Pancreas (tissue), 10 donors: ENCODE measurements at regions not wholly inside any gene's neighbourhood (a gene's known extent, or its start where the extent isn't known, plus 50 kb on each side); places are given as distances from the start of the nearest gene placed in this dataset.

Experiments
- ATAC-seq, 4 donors: fragments of 200-7000 bp; cut with Tn5 transposase; one replicate each; pipeline versions ENCODE4 v1.8.0 to v1.9.1; 2020; ENCODE audit warnings: mild to moderate bottlenecking in 4 of 4, moderate library complexity in 4 of 4
- DNase-seq, 6 donors: peaks; one replicate each; pipeline ENCODE4 v3.0.0-alpha.2; 2020
- FAIRE-seq: peaks from 2 replicates; lab custom pipeline; 2012; peaks lifted over from hg19 to GRCh38; lab: Jason Lieb, UNC
- H3K27ac ChIP-seq, 4 donors: fragments of 200-600 bp; sonication (generic); 1 replicate in 3 of 4; 2 replicates in 1 of 4; pipeline versions ENCODE4 v1.5.0 to v1.8.0; 2020
- H3K27me3 ChIP-seq, 4 donors: fragments of 200-600 bp; one replicate each; pipeline ENCODE4 v1.8.0; 2021
- H3K36me3 ChIP-seq, 3 donors: fragments of 200-600 bp; sonication (generic) in 1 of 3; one replicate each; pipeline versions ENCODE4 v1.5.0 to v1.8.0; 2020 to 2021
- H3K4me1 ChIP-seq, 3 donors: fragments of 200-600 bp; one replicate each; pipeline ENCODE4 v1.8.0; 2021
- H3K4me3 ChIP-seq, 4 donors: fragments of 200-600 bp; sonication (generic) in 2 of 4; one replicate each; pipeline versions ENCODE4 v1.5.0 to v1.8.0; 2020 to 2021
- H3K9me3 ChIP-seq, 4 donors: fragments of 200-600 bp; one replicate each; pipeline ENCODE4 v1.8.0; 2021
- CTCF ChIP-seq, 4 donors: fragments of 200-600 bp; sonication (generic) in 3 of 4; IDR thresholded peaks; one replicate each; pipeline versions ENCODE4 v1.5.0 to v1.8.0; 2021; ENCODE audit warnings: antibody characterized with exemption in 4 of 4
- WGBS, 2 donors: extraction: QIAGEN DNeasy Blood & Tissue Kit; methylation state at CpG; one replicate each; pipeline ENCODE4 v1.1.7; 2013; 5-methylcytosine and 5-hydroxymethylcytosine counted together
- intact Hi-C, 3 donors: fragments of 100-400 bp; cut with DNase I; formaldehyde crosslinking; loops; one replicate each; pipeline versions ENCODE4 v1.11.1 to v1.14.2; 2022
- donor health status: healthy with polysubstance abuse.
- donor health status: DM: no; HTN: no; CAD: no; lungs with moderate emphysema.
- donor health status: DM: no; HTN: no; CAD: no.
- donor health status: control.
- donor health status: control.
- donor health status: Bipolar disorder and iron deficiency.
- donor health status: DM: yes; HTN: yes; CAD: no.
- donor health status: DM: no; HTN: no; CAD: no.
- donor health status: DM: no; HTN: no; CAD: no.
- donor health status: DM: yes; HTN: yes; CAD: no.

- intact Hi-C loops, result no loop called here
- no peaks in the 10 kb centered on the region for H3K9me3 ChIP-seq
- no peak overlapping the region for H3K27ac ChIP-seq
- no peak for FAIRE-seq
- no peak for TF ChIP-seq CTCF (IDR thresholded peaks at IDR 0.05)
- no peak for DNase-seq
- H3K36me3 ChIP-seq, result no peaks in the 10 kb centered on the region
- WGBS, 2 donors, result 45 to 55% methylated on average over 4 of the region's 4 CpGs
- no peak overlapping the region for H3K4me3 ChIP-seq
- no peaks in the 10 kb centered on the region for H3K4me1 ChIP-seq
- no peaks in the 10 kb centered on the region for H3K27me3 ChIP-seq
- no peak for ATAC-seq
These were observed 209.5 kb downstream of the ZIC1 start for GRCh38 chr3:147618691-147619090.

GRCh38 chr3:147619921-147620560 lies 210.9 kb downstream of the ZIC1 start:
- H3K27me3 ChIP-seq, result no peaks in the 10 kb centered on the region
- FAIRE-seq, result no peak

GRCh38 chr3:147620906-147621305 lies 211.7 kb downstream of the ZIC1 start:
- FAIRE-seq (no peak), ATAC-seq (no peak), DNase-seq (no peak)
- Histone ChIP-seq H3K36me3 (no peaks in the 10 kb centered on the region), H3K27me3 (no peaks in the 10 kb centered on the region), H3K4me3 (no peak overlapping the region), H3K27ac (no peak overlapping the region), H3K9me3 (no peaks in the 10 kb centered on the region), H3K4me1 (no peaks in the 10 kb centered on the region)
- TF ChIP-seq CTCF (IDR thresholded peaks at IDR 0.05), result no peak
- intact Hi-C loops, result no loop called here

More at GRCh38 chr3:147619921-147620560, 210.9 kb downstream of the ZIC1 start:
- no peaks in the 10 kb centered on the region for H3K9me3 ChIP-seq
- TF ChIP-seq CTCF (IDR thresholded peaks at IDR 0.05), result no peak
- WGBS, 2 donors, result 33 to 49% methylated on average over 3 of the region's 3 CpGs
- H3K4me3 ChIP-seq, result no peak overlapping the region
- DNase-seq (no peak), ATAC-seq (no peak)
- H3K4me1 ChIP-seq, result no peaks in the 10 kb centered on the region
- no peaks in the 10 kb centered on the region for H3K36me3 ChIP-seq
- H3K27ac ChIP-seq, result no peak overlapping the region
- intact Hi-C loops, result no loop called here

GRCh38 chr3:147630921-147631415 lies 221.8 kb downstream of the ZIC1 start:
- H3K9me3 ChIP-seq, result no peaks in the 10 kb centered on the region
- no peaks in the 10 kb centered on the region for H3K36me3 ChIP-seq
- intact Hi-C loops, result no loop called here
- H3K27ac ChIP-seq, result no peak overlapping the region
- no peak overlapping the region for H3K4me3 ChIP-seq
- FAIRE-seq (no peak), DNase-seq (no peak), ATAC-seq (no peak)
- no peaks in the 10 kb centered on the region for H3K27me3 ChIP-seq
- 82 to 87% methylated on average over 1 of the region's 1 CpG for WGBS, 2 donors
- no peak for TF ChIP-seq CTCF (IDR thresholded peaks at IDR 0.05)
- H3K4me1 ChIP-seq, result no peaks in the 10 kb centered on the region

GRCh38 chr3:147640781-147641180 lies 231.6 kb downstream of the ZIC1 start:
- Histone ChIP-seq H3K27ac (no peak overlapping the region), H3K4me1 (no peaks in the 10 kb centered on the region), H3K27me3 (no peaks in the 10 kb centered on the region), H3K4me3 (no peak overlapping the region), H3K9me3 (no peaks in the 10 kb centered on the region), H3K36me3 (no peaks in the 10 kb centered on the region)
- no peak for DNase-seq
- TF ChIP-seq CTCF (IDR thresholded peaks at IDR 0.05), result no peak
- WGBS, 2 donors, result 46 to 78% methylated on average over 1 of the region's 1 CpG
- ATAC-seq, result no peak
- no peak for FAIRE-seq
- intact Hi-C loops, result no loop called here
